ENCODE measurements at regions not wholly inside any gene's neighbourhood (a gene's known extent, or its start where the extent isn't known, plus 50 kb on each side); places are given as distances from the start of the nearest gene placed in this dataset.
A peak's percentile ranks its signal among the peaks of the same experiment; 100 is the strongest.

DNA sequence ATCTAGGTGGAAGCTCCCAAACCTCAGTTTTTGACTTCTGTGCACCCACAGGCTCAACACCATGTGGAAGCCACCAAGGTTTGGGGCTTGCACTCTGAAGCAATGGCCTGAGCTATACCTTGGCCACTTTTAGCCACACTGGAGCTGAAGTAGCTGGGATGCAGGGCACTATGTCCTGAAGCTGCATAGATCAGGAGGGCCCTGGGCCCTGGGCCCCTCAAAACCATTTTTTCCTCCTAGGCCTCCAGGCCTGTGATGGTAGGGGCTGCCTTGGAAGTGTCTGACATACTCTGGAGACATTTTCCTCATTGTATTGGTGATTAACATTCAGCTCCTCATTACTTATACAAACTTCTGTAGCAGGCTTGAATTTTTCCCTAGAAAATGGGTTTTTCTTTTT, 273.7 kb downstream of the FGF9 start:
- no peak overlapping the region for H3K4me3 ChIP-seq (ENCODE audit: low read depth, low read length)
- POLR2A ChIA-PET: no interaction called here
- H3K4me1 ChIP-seq (ENCODE audit: control insufficient read depth, insufficient read depth, low read length): no peaks in the 10 kb centered on the region
- H3K9me3 ChIP-seq (ENCODE audit: control insufficient read depth, insufficient read depth, low read depth, low read length): no peaks in the 10 kb centered on the region
- CTCF ChIA-PET: no interaction called here
- TF ChIP-seq ZNF302 (tag by site-specific recombination; IDR thresholded peaks at IDR 0.05; ENCODE audit: low read depth): no peak
- peak; percentile 96 for TF ChIP-seq SETDB1 (IDR thresholded peaks at IDR 0.05; ENCODE audit: insufficient read length, low read length)
- TF ChIP-seq ZNF10 (tag by site-specific recombination; IDR thresholded peaks at IDR 0.05): no peak
- TF ChIP-seq ZNF585B (tag by site-specific recombination; IDR thresholded peaks at IDR 0.05): peak; percentile 95
- TF ChIP-seq TRIM28 (IDR thresholded peaks at IDR 0.05; ENCODE audit: borderline replicate concordance, low read length): peak; percentile 95; the same call in 1 of the 2 replicates
- TF ChIP-seq ZNF830 (tag by site-specific recombination; IDR thresholded peaks at IDR 0.05; ENCODE audit: low read depth): no peak
- H3K27ac ChIP-seq (ENCODE audit: extremely low read depth, low read depth, low read length): no peak overlapping the region
- H3K36me3 ChIP-seq (ENCODE audit: control insufficient read depth in 2 of 2, insufficient read depth in 1 of 2, low read length in 2 of 2): no peaks in the 10 kb centered on the region

GRCh38 chr13:21945195-21945594, 274.3 kb downstream of the FGF9 start:
- CTCF ChIA-PET: no interaction called here
- no peaks in the 10 kb centered on the region for H3K4me1 ChIP-seq (ENCODE audit: control insufficient read depth, insufficient read depth, low read length)
- H3K36me3 ChIP-seq (ENCODE audit: control insufficient read depth in 2 of 2, insufficient read depth in 1 of 2, low read length in 2 of 2): no peaks in the 10 kb centered on the region
- H3K4me3 ChIP-seq (ENCODE audit: low read depth, low read length): no peak overlapping the region
- no peaks in the 10 kb centered on the region for H3K9me3 ChIP-seq (ENCODE audit: control insufficient read depth, insufficient read depth, low read depth, low read length)
- POLR2A ChIA-PET: no interaction called here
- no peak overlapping the region for H3K27ac ChIP-seq (ENCODE audit: extremely low read depth, low read depth, low read length)
- TF ChIP-seq SETDB1 (IDR thresholded peaks at IDR 0.05; ENCODE audit: insufficient read length, low read length): peak; percentile 11
- TF ChIP-seq ZBTB11 (tag by site-specific recombination; conservative IDR thresholded peaks at IDR 0.05; ENCODE audit: low read depth): no peak
- peak; percentile 89 for TF ChIP-seq ZNF707 (tag by site-specific recombination; IDR thresholded peaks at IDR 0.05)
- no peak for TF ChIP-seq ZBTB8A (tag by site-specific recombination; IDR thresholded peaks at IDR 0.05)

- ChIA-PET CTCF (no interaction called here), POLR2A (no interaction called here)
- no peaks in the 10 kb centered on the region for H3K36me3 ChIP-seq (ENCODE audit: control insufficient read depth in 2 of 2, insufficient read depth in 1 of 2, low read length in 2 of 2)
- H3K27ac ChIP-seq (ENCODE audit: extremely low read depth, low read depth, low read length): no peak overlapping the region
- H3K4me1 ChIP-seq (ENCODE audit: control insufficient read depth, insufficient read depth, low read length): no peaks in the 10 kb centered on the region
- no peaks in the 10 kb centered on the region for H3K9me3 ChIP-seq (ENCODE audit: control insufficient read depth, insufficient read depth, low read depth, low read length)
- no peak overlapping the region for H3K4me3 ChIP-seq (ENCODE audit: low read depth, low read length)
- TF ChIP-seq ZNF776 (tag by site-specific recombination; IDR thresholded peaks at IDR 0.05; ENCODE audit: borderline replicate concordance) (no peak), ZNF146 (tag by site-specific recombination; IDR thresholded peaks at IDR 0.05) (no peak), ZFP37 (tag by site-specific recombination; IDR thresholded peaks at IDR 0.05) (no peak), ZXDB (tag by site-specific recombination; IDR thresholded peaks at IDR 0.05) (no peak), TCF7L2 (IDR thresholded peaks at IDR 0.05; ENCODE audit: borderline replicate concordance, low read depth, low read length) (no peak)
- TF ChIP-seq, protein P1, sequence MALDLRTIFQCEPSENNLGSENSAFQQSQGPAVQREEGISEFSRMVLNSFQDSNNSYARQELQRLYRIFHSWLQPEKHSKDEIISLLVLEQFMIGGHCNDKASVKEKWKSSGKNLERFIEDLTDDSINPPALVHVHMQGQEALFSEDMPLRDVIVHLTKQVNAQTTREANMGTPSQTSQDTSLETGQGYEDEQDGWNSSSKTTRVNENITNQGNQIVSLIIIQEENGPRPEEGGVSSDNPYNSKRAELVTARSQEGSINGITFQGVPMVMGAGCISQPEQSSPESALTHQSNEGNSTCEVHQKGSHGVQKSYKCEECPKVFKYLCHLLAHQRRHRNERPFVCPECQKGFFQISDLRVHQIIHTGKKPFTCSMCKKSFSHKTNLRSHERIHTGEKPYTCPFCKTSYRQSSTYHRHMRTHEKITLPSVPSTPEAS (tag by site-specific recombination; IDR thresholded peaks at IDR 0.05): no peak
Measured at GRCh38 chr13:21946964-21947363, 276.1 kb downstream of the FGF9 start.
